HG02981 (cell line): ENCODE measurements at regions not wholly inside any gene's neighbourhood (a gene's known extent, or its start where the extent isn't known, plus 50 kb on each side); places are given as distances from the start of the nearest gene placed in this dataset.

ENCODE experiments used
- ATAC-seq: cut with Tn5 transposase; IDR thresholded peaks from one replicate; pipeline ENCODE4 v1.9.1; 2021; ENCODE audit warnings: mild to moderate bottlenecking, moderate library complexity; ENCODE audit not compliant: unreplicated experiment

- no peak for ATAC-seq
These were observed 106.0 kb upstream of the SSTR1 start for GRCh38 chr14:38101679-38102078.

- ATAC-seq: no peak
These were observed 104.0 kb upstream of the SSTR1 start for GRCh38 chr14:38103542-38104225.

- no peak for ATAC-seq
These were observed 102.5 kb upstream of the SSTR1 start for GRCh38 chr14:38105106-38105702.

GRCh38 chr14:38107216-38107631 lies 100.5 kb upstream of the SSTR1 start:
- peak; percentile 82 for ATAC-seq

- no peak for ATAC-seq
These were observed 99.0 kb upstream of the SSTR1 start for GRCh38 chr14:38108681-38109080.

GRCh38 chr14:38110258-38110657 lies 97.4 kb upstream of the SSTR1 start:
- ATAC-seq: no peak

GRCh38 chr14:38111046-38111445 lies 96.7 kb upstream of the SSTR1 start:
- no peak for ATAC-seq

GRCh38 chr14:38113546-38113945 lies 94.2 kb upstream of the SSTR1 start:
- ATAC-seq: no peak

GRCh38 chr14:38116895-38117294 lies 90.8 kb upstream of the SSTR1 start:
- ATAC-seq: no peak

GRCh38 chr14:38120109-38120508 lies 87.6 kb upstream of the SSTR1 start:
- no peak for ATAC-seq

- ATAC-seq: no peak
These were observed 86.2 kb upstream of the SSTR1 start for GRCh38 chr14:38121320-38122020.

- no peak for ATAC-seq
These were observed 85.5 kb upstream of the SSTR1 start for GRCh38 chr14:38122241-38122640.

- no peak for ATAC-seq
These were observed 83.2 kb upstream of the SSTR1 start for GRCh38 chr14:38124506-38124905.

- no peak for ATAC-seq
These were observed 82.1 kb upstream of the SSTR1 start for GRCh38 chr14:38125481-38126037.

GRCh38 chr14:38127356-38127755 lies 80.3 kb upstream of the SSTR1 start:
- no peak for ATAC-seq

GRCh38 chr14:38127784-38128183 lies 79.9 kb upstream of the SSTR1 start:
- no peak for ATAC-seq

- no peak for ATAC-seq
These were observed 79.1 kb upstream of the SSTR1 start for GRCh38 chr14:38128640-38129039.

- ATAC-seq: no peak
These were observed 78.5 kb upstream of the SSTR1 start for GRCh38 chr14:38129192-38129591.

- no peak for ATAC-seq
These were observed 78.0 kb upstream of the SSTR1 start for GRCh38 chr14:38129705-38130104.

GRCh38 chr14:38134416-38135030 lies 73.2 kb upstream of the SSTR1 start:
- ATAC-seq: no peak

GRCh38 chr14:38135106-38135867 lies 72.4 kb upstream of the SSTR1 start:
- no peak for ATAC-seq
